ENCODE measurements at regions not wholly inside any gene's neighbourhood (a gene's known extent, or its start where the extent isn't known, plus 50 kb on each side); places are given as distances from the start of the nearest gene placed in this dataset.

DNA sequence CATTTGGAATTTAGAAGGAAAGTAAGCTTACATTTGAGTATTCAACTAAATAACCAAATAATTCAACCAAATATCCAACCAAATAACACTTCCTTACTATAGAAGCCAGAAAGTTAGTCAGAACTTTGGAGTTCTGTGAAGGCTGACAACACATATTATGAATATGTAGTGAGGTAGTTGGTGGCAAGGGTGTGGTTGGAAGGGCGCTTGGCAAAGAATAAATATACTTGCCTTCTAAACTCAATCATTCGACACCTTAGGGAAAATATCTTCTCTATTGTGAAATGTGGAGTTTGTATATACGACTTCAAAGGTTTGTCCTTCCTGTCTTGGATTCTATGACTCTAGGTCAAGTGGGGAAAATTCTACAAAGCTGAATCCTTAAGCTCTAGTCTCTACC, 111.7 kb upstream of the OSTN start:
- H3K36me3 Mint-ChIP-seq: no peaks in the 10 kb centered on the region
- no peaks in the 10 kb centered on the region for H3K27me3 Mint-ChIP-seq (ENCODE audit: low read depth)
- no peak overlapping the region for H3K4me3 Mint-ChIP-seq
- peaks cover 2% of the 10 kb centered on the region for H3K9me3 Mint-ChIP-seq
- ChIA-PET POLR2A (no interaction called here), CTCF (no interaction called here)
- ATAC-seq (no peak), DNase-seq (ENCODE audit: low spot score) (no peak)
- H3K4me1 Mint-ChIP-seq: no peaks in the 10 kb centered on the region
- H3K27ac Mint-ChIP-seq: no peak overlapping the region
- TF ChIP-seq ZBTB43 (CRISPR knock-in tag; IDR thresholded peaks at IDR 0.05) (no peak), ZNF219 (CRISPR knock-in tag; IDR thresholded peaks at IDR 0.05; ENCODE audit: borderline replicate concordance) (no peak), HMGA2 (CRISPR knock-in tag; IDR thresholded peaks at IDR 0.05) (no peak), IRF1 (CRISPR knock-in tag; IDR thresholded peaks at IDR 0.05) (no peak), IRF2 (CRISPR knock-in tag; IDR thresholded peaks at IDR 0.05; ENCODE audit: borderline replicate concordance, low read depth) (no peak), ESRRA (CRISPR knock-in tag; IDR thresholded peaks at IDR 0.05; ENCODE audit: borderline replicate concordance) (no peak), GABPB1 (CRISPR knock-in tag; IDR thresholded peaks at IDR 0.05) (no peak)

DNA sequence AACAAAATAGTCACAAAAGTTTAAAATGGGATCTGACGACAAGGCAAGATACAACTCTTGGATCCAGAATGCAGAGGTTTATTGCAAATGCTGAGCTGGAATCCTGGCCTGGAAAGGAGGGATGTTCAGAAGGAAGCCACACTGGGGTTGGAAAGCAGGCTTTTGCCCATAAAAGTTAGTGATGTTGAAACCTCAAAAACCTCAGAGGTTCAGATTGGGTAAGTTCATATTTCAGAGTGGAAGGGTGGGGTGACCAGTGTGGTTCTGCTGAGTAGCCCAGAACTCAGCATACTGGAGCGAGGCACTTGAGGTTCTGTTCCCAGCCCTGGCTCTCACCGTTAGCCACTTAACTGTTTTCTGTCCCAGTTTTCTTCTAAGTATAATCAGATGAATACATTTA, 114.0 kb upstream of the OSTN start:
- POLR2A ChIA-PET: no interaction called here
- CTCF ChIA-PET: interaction anchor here (0.5 to 1.1 kb wide), 2 partner anchors 201 to 1112 kb away, joined by 3 read pairs; no protein-coding TSS in a partner anchor
- ATAC-seq: no peak
- Mint-ChIP-seq H3K9me3 (peaks cover 16% of the 10 kb centered on the region), H3K4me1 (no peaks in the 10 kb centered on the region), H3K27ac (no peak overlapping the region), H3K27me3 (ENCODE audit: low read depth) (no peaks in the 10 kb centered on the region), H3K36me3 (no peaks in the 10 kb centered on the region), H3K4me3 (no peak overlapping the region)
- DNase-seq (ENCODE audit: low spot score): no peak
- no peak for TF ChIP-seq ZNF263 (CRISPR knock-in tag; IDR thresholded peaks at IDR 0.05; ENCODE audit: low read depth)
- TF ChIP-seq TEAD4 (CRISPR knock-in tag; IDR thresholded peaks at IDR 0.05): no peak
- no peak for TF ChIP-seq ZNF138 (CRISPR knock-in tag; conservative IDR thresholded peaks at IDR 0.05)
- no peak for TF ChIP-seq STAT6 (CRISPR knock-in tag; conservative IDR thresholded peaks at IDR 0.05; ENCODE audit: low read depth)
- TF ChIP-seq, protein P1, sequence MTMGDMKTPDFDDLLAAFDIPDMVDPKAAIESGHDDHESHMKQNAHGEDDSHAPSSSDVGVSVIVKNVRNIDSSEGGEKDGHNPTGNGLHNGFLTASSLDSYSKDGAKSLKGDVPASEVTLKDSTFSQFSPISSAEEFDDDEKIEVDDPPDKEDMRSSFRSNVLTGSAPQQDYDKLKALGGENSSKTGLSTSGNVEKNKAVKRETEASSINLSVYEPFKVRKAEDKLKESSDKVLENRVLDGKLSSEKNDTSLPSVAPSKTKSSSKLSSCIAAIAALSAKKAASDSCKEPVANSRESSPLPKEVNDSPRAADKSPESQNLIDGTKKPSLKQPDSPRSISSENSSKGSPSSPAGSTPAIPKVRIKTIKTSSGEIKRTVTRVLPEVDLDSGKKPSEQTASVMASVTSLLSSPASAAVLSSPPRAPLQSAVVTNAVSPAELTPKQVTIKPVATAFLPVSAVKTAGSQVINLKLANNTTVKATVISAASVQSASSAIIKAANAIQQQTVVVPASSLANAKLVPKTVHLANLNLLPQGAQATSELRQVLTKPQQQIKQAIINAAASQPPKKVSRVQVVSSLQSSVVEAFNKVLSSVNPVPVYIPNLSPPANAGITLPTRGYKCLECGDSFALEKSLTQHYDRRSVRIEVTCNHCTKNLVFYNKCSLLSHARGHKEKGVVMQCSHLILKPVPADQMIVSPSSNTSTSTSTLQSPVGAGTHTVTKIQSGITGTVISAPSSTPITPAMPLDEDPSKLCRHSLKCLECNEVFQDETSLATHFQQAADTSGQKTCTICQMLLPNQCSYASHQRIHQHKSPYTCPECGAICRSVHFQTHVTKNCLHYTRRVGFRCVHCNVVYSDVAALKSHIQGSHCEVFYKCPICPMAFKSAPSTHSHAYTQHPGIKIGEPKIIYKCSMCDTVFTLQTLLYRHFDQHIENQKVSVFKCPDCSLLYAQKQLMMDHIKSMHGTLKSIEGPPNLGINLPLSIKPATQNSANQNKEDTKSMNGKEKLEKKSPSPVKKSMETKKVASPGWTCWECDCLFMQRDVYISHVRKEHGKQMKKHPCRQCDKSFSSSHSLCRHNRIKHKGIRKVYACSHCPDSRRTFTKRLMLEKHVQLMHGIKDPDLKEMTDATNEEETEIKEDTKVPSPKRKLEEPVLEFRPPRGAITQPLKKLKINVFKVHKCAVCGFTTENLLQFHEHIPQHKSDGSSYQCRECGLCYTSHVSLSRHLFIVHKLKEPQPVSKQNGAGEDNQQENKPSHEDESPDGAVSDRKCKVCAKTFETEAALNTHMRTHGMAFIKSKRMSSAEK (CRISPR knock-in tag; IDR thresholded peaks at IDR 0.05; ENCODE audit: borderline replicate concordance): no peak
- TF ChIP-seq JUN (CRISPR knock-in tag; IDR thresholded peaks at IDR 0.05): no peak
- TF ChIP-seq IRF2 (CRISPR knock-in tag; IDR thresholded peaks at IDR 0.05; ENCODE audit: borderline replicate concordance, low read depth): no peak
- TF ChIP-seq, protein P2, sequence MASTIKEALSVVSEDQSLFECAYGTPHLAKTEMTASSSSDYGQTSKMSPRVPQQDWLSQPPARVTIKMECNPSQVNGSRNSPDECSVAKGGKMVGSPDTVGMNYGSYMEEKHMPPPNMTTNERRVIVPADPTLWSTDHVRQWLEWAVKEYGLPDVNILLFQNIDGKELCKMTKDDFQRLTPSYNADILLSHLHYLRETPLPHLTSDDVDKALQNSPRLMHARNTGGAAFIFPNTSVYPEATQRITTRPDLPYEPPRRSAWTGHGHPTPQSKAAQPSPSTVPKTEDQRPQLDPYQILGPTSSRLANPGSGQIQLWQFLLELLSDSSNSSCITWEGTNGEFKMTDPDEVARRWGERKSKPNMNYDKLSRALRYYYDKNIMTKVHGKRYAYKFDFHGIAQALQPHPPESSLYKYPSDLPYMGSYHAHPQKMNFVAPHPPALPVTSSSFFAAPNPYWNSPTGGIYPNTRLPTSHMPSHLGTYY (CRISPR knock-in tag; IDR thresholded peaks at IDR 0.05): no peak
- TF ChIP-seq TEAD1 (CRISPR knock-in tag; IDR thresholded peaks at IDR 0.05): no peak
- no peak for TF ChIP-seq NFYB (CRISPR knock-in tag; conservative IDR thresholded peaks at IDR 0.05; ENCODE audit: low read depth)
- TF ChIP-seq ZNF219 (CRISPR knock-in tag; IDR thresholded peaks at IDR 0.05; ENCODE audit: borderline replicate concordance): no peak
- no peak for TF ChIP-seq CREB1 (CRISPR knock-in tag; IDR thresholded peaks at IDR 0.05)
- TF ChIP-seq, protein P3, sequence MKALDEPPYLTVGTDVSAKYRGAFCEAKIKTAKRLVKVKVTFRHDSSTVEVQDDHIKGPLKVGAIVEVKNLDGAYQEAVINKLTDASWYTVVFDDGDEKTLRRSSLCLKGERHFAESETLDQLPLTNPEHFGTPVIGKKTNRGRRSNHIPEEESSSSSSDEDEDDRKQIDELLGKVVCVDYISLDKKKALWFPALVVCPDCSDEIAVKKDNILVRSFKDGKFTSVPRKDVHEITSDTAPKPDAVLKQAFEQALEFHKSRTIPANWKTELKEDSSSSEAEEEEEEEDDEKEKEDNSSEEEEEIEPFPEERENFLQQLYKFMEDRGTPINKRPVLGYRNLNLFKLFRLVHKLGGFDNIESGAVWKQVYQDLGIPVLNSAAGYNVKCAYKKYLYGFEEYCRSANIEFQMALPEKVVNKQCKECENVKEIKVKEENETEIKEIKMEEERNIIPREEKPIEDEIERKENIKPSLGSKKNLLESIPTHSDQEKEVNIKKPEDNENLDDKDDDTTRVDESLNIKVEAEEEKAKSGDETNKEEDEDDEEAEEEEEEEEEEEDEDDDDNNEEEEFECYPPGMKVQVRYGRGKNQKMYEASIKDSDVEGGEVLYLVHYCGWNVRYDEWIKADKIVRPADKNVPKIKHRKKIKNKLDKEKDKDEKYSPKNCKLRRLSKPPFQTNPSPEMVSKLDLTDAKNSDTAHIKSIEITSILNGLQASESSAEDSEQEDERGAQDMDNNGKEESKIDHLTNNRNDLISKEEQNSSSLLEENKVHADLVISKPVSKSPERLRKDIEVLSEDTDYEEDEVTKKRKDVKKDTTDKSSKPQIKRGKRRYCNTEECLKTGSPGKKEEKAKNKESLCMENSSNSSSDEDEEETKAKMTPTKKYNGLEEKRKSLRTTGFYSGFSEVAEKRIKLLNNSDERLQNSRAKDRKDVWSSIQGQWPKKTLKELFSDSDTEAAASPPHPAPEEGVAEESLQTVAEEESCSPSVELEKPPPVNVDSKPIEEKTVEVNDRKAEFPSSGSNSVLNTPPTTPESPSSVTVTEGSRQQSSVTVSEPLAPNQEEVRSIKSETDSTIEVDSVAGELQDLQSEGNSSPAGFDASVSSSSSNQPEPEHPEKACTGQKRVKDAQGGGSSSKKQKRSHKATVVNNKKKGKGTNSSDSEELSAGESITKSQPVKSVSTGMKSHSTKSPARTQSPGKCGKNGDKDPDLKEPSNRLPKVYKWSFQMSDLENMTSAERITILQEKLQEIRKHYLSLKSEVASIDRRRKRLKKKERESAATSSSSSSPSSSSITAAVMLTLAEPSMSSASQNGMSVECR (CRISPR knock-in tag; IDR thresholded peaks at IDR 0.05; ENCODE audit: borderline replicate concordance): no peak
- TF ChIP-seq SMAD3 (CRISPR knock-in tag; IDR thresholded peaks at IDR 0.05; ENCODE audit: borderline replicate concordance): no peak
- no peak for TF ChIP-seq CREM (CRISPR knock-in tag; IDR thresholded peaks at IDR 0.05)
- TF ChIP-seq CBFB (CRISPR knock-in tag; IDR thresholded peaks at IDR 0.05; ENCODE audit: low read depth): no peak
